ENCODE measurements at regions not wholly inside any gene's neighbourhood (a gene's known extent, or its start where the extent isn't known, plus 50 kb on each side); places are given as distances from the start of the nearest gene placed in this dataset.

DNA sequence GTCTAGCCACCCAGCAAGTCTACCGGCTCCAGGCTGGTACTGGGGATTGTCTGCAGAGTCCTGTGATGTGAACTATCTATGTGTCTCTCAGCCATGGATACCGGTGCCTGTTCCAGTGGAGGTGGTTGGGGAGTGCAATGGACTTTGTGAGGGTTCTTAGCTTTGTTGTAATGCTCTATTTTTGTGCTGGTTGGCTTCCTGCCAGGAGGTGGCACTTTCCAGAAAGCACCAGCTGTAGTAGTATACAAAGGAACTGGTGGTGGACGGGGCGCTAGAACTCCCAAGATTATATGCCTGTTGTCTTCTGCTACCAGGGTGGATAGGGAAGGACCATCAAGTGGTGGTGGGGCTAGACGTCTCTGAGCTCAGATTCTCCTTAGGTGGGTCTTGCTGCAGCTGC is 306.4 kb upstream of the POF1B start:
- TF ChIP-seq, protein P1, sequence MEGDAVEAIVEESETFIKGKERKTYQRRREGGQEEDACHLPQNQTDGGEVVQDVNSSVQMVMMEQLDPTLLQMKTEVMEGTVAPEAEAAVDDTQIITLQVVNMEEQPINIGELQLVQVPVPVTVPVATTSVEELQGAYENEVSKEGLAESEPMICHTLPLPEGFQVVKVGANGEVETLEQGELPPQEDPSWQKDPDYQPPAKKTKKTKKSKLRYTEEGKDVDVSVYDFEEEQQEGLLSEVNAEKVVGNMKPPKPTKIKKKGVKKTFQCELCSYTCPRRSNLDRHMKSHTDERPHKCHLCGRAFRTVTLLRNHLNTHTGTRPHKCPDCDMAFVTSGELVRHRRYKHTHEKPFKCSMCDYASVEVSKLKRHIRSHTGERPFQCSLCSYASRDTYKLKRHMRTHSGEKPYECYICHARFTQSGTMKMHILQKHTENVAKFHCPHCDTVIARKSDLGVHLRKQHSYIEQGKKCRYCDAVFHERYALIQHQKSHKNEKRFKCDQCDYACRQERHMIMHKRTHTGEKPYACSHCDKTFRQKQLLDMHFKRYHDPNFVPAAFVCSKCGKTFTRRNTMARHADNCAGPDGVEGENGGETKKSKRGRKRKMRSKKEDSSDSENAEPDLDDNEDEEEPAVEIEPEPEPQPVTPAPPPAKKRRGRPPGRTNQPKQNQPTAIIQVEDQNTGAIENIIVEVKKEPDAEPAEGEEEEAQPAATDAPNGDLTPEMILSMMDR (conservative IDR thresholded peaks at IDR 0.05; ENCODE audit: low read length) = no peak
- no peak for TF ChIP-seq EZH2phosphoT487 (IDR thresholded peaks at IDR 0.05; ENCODE audit: borderline replicate concordance, low read depth, low read length)

Data from OCI-LY7 (cell line).